ENCODE measurements at regions not wholly inside any gene's neighbourhood (a gene's known extent, or its start where the extent isn't known, plus 50 kb on each side); places are given as distances from the start of the nearest gene placed in this dataset.

DNA sequence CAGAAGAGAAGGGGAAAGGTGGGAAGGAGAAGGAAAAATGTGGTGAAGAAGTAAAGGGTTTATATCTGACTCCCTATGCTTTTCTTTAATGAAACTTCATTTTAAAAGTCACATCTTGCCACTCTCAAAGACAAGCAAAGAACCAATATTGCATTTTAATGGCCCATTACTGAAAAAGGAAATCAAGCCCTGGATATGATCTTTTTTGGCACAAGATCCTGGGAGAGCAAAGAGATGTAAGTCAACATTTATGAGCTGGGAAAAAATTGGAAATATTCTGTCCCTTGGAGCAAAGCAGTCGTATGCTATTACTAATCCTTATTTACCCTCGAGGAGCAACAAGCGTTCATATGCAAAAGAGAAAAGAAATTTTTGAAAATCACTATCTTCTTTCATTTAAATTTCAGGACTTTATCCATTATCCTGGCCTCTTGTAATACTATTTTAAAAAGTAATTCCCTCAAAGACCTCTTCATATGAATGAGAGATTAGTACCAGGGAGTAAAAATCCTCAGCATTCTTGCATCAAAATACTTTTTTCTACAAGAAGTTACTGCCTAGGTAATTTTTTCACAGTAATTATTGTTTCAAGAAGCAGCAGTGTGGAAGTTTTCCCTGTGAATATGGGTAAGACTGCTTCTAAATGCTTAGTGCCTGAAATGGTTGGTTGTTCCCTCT, 435.3 kb upstream of the PDZRN3 start:
- 62% methylated on average over 3 of the region's 3 CpGs for WGBS
- H3K4me1 ChIP-seq (replicated peaks) = no peaks in the 10 kb centered on the region
- DNase-seq (ENCODE audit: low spot score) = no peak
- no peaks in the 10 kb centered on the region for H3K36me3 ChIP-seq
- no peak overlapping the region for H3K27ac ChIP-seq
- no peak overlapping the region for H3K4me3 ChIP-seq
- no peaks in the 10 kb centered on the region for H3K9me3 ChIP-seq
- no peaks in the 10 kb centered on the region for H3K27me3 ChIP-seq (replicated peaks; ENCODE audit: insufficient read depth)
- intact Hi-C loops (cut with DNase I) = no loop called here
- TF ChIP-seq POLR2AphosphoS5 (IDR thresholded peaks at IDR 0.05) (no peak), POLR2A (IDR thresholded peaks at IDR 0.05) (no peak), CTCF (IDR thresholded peaks at IDR 0.05) (no peak)

- Histone ChIP-seq H3K36me3 (no peaks in the 10 kb centered on the region), H3K4me1 (replicated peaks) (no peaks in the 10 kb centered on the region), H3K27ac (no peak overlapping the region), H3K9me3 (no peaks in the 10 kb centered on the region), H3K27me3 (replicated peaks; ENCODE audit: insufficient read depth) (no peaks in the 10 kb centered on the region), H3K4me3 (no peak overlapping the region)
- no peak for DNase-seq (ENCODE audit: low spot score)
- WGBS = 64% methylated on average over 3 of the region's 3 CpGs
- TF ChIP-seq POLR2AphosphoS5 (IDR thresholded peaks at IDR 0.05) = no peak
- no peak for TF ChIP-seq POLR2A (IDR thresholded peaks at IDR 0.05)
- TF ChIP-seq CTCF (IDR thresholded peaks at IDR 0.05) = no peak
- intact Hi-C loops (cut with DNase I) = no loop called here
Observed at GRCh38 chr3:74059301-74059922, 434.7 kb upstream of the PDZRN3 start.

GRCh38 chr3:74057169-74057568, 432.4 kb upstream of the PDZRN3 start:
- no peak for TF ChIP-seq POLR2AphosphoS5 (IDR thresholded peaks at IDR 0.05)
- no peak for TF ChIP-seq CTCF (IDR thresholded peaks at IDR 0.05)
- TF ChIP-seq POLR2A (IDR thresholded peaks at IDR 0.05) = no peak
- Histone ChIP-seq H3K27ac (no peak overlapping the region), H3K4me1 (replicated peaks) (no peaks in the 10 kb centered on the region), H3K4me3 (no peak overlapping the region), H3K36me3 (no peaks in the 10 kb centered on the region), H3K27me3 (replicated peaks; ENCODE audit: insufficient read depth) (no peaks in the 10 kb centered on the region), H3K9me3 (no peaks in the 10 kb centered on the region)
- DNase-seq (ENCODE audit: low spot score) = no peak
- WGBS = 75% methylated on average over 1 of the region's 1 CpG
- intact Hi-C loops (cut with DNase I) = no loop called here

GRCh38 chr3:74055061-74055460, 430.3 kb upstream of the PDZRN3 start:
- intact Hi-C loops (cut with DNase I) = no loop called here
- no peaks in the 10 kb centered on the region for H3K27me3 ChIP-seq (replicated peaks; ENCODE audit: insufficient read depth)
- no peak overlapping the region for H3K27ac ChIP-seq
- no peaks in the 10 kb centered on the region for H3K36me3 ChIP-seq
- no peak for DNase-seq (ENCODE audit: low spot score)
- no peaks in the 10 kb centered on the region for H3K4me1 ChIP-seq (replicated peaks)
- 55% methylated on average over 3 of the region's 3 CpGs for WGBS
- no peak overlapping the region for H3K4me3 ChIP-seq
- H3K9me3 ChIP-seq = no peaks in the 10 kb centered on the region
- TF ChIP-seq POLR2A (IDR thresholded peaks at IDR 0.05) = no peak
- TF ChIP-seq POLR2AphosphoS5 (IDR thresholded peaks at IDR 0.05) = no peak
- no peak for TF ChIP-seq CTCF (IDR thresholded peaks at IDR 0.05)

DNA sequence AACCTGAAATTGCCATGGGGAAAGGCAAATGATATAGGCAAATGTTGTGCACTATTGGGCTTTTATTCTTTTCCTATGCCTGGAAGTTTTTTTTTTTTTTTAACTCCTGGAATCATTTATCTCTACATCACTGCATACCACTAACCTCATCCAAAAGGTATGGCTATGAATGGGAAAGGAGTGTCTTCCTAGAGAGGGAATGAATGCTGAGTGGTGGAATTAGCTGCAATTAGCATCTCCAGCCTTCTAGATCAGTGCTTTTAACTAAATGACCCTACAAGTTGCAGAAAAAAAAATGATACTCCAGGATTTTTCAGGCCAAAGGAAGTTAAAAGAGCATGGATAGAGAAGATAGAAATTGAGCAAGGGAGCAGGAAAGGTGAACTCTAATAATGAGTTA, 429.8 kb upstream of the PDZRN3 start:
- H3K4me1 ChIP-seq (replicated peaks) = no peaks in the 10 kb centered on the region
- no peaks in the 10 kb centered on the region for H3K36me3 ChIP-seq
- no peak for TF ChIP-seq CTCF (IDR thresholded peaks at IDR 0.05)
- no peak for TF ChIP-seq POLR2AphosphoS5 (IDR thresholded peaks at IDR 0.05)
- no peaks in the 10 kb centered on the region for H3K27me3 ChIP-seq (replicated peaks; ENCODE audit: insufficient read depth)
- H3K27ac ChIP-seq = no peak overlapping the region
- H3K4me3 ChIP-seq = no peak overlapping the region
- no peaks in the 10 kb centered on the region for H3K9me3 ChIP-seq
- DNase-seq (ENCODE audit: low spot score) = no peak
- intact Hi-C loops (cut with DNase I) = no loop called here

Measured in prostate gland (tissue), 2 donors.